Nephron (organoid): ENCODE measurements at regions not wholly inside any gene's neighbourhood (a gene's known extent, or its start where the extent isn't known, plus 50 kb on each side); places are given as distances from the start of the nearest gene placed in this dataset.

Experiments used
- H3K27ac Mint-ChIP-seq, 3 experiments: 2 replicates each; pipeline ENCODE4 v1.8.0; 2020; ENCODE audit warnings: mixed read lengths in 3 of 3, mild to moderate bottlenecking in 2 of 3, moderate library complexity in 1 of 3
- H3K27me3 Mint-ChIP-seq: 2 replicates; pipeline ENCODE4 v1.8.0; 2021; ENCODE audit warnings: low read depth, mild to moderate bottlenecking, moderate library complexity, mixed read lengths
- H3K36me3 Mint-ChIP-seq: 2 replicates; pipeline ENCODE4 v1.8.0; 2020; ENCODE audit warnings: low read depth, mixed read lengths
- H3K4me1 Mint-ChIP-seq: 2 replicates; pipeline ENCODE4 v1.8.0; 2020; ENCODE audit warnings: mixed read lengths
- H3K4me3 Mint-ChIP-seq, 3 experiments: 2 replicates each; pipeline ENCODE4 v1.8.0; 2020; ENCODE audit warnings: mild to moderate bottlenecking in 3 of 3, mixed read lengths in 3 of 3, moderate library complexity in 2 of 3
- H3K9me3 Mint-ChIP-seq: 2 replicates; pipeline ENCODE4 v1.8.0; 2020; ENCODE audit warnings: mixed read lengths
- TF ChIP-seq, protein P1 (sequence below), 3 experiments: fragments of 200-600 bp; sonication (generic); IDR thresholded peaks; one replicate each; pipeline ENCODE4 v1.5.0; 2021; ENCODE audit warnings: antibody characterized with exemption in 3 of 3; ENCODE audit not compliant: unreplicated experiment in 3 of 3

DNA sequence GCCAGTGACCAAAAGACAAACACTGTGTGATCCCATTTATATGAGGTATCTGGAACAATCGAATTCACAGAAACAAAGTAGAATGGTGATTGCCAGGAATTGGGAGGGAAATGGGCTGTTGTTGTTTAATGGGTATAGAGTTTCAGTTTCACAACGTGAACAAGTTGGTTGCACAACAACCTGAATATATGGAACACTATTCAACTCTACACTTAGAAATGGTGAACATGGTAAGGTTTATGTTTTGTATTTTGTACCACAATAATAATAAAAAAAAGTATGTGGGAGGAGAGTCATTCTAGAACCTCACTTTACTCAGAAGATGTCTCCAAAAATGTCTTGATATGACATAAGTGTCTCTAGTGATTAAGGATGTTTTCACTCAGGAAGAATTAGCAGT lies 85.2 kb upstream of the SGCE start:
- Mint-ChIP-seq H3K27me3 (no peaks in the 10 kb centered on the region), H3K36me3 (no peaks in the 10 kb centered on the region), H3K4me3 (no peak overlapping the region), H3K9me3 (no peaks in the 10 kb centered on the region), H3K4me1 (peaks cover 18% of the 10 kb centered on the region), H3K27ac (peak overlapping the region; percentile 39 to 98 (median 72))
- TF ChIP-seq, protein P1, sequence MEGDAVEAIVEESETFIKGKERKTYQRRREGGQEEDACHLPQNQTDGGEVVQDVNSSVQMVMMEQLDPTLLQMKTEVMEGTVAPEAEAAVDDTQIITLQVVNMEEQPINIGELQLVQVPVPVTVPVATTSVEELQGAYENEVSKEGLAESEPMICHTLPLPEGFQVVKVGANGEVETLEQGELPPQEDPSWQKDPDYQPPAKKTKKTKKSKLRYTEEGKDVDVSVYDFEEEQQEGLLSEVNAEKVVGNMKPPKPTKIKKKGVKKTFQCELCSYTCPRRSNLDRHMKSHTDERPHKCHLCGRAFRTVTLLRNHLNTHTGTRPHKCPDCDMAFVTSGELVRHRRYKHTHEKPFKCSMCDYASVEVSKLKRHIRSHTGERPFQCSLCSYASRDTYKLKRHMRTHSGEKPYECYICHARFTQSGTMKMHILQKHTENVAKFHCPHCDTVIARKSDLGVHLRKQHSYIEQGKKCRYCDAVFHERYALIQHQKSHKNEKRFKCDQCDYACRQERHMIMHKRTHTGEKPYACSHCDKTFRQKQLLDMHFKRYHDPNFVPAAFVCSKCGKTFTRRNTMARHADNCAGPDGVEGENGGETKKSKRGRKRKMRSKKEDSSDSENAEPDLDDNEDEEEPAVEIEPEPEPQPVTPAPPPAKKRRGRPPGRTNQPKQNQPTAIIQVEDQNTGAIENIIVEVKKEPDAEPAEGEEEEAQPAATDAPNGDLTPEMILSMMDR (IDR thresholded peaks at IDR 0.05; ENCODE audit: unreplicated experiment in 3 of 3), result no peak

DNA sequence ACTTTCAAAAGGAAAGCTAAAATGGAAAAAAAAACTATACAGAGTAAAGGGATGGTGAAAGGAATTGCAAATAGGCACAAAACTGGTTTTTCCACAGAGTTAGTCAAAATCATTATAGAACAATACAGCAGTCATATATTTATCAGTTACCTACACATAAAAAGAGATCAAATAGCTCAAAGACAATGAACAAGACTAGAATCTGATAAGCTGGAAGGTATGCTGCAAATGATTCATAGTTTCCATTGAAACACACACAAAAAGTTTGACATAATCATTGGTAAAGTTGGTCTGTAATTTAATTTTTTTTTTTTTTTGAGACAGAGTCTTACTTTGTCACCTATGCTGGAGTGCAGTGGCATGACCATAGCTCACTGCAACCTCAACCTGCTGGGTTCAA lies 92.4 kb upstream of the SGCE start:
- peaks cover 31% of the 10 kb centered on the region for H3K9me3 Mint-ChIP-seq
- H3K27me3 Mint-ChIP-seq, result no peaks in the 10 kb centered on the region
- peaks cover 11% of the 10 kb centered on the region for H3K4me1 Mint-ChIP-seq
- TF ChIP-seq, protein P1 (IDR thresholded peaks at IDR 0.05; ENCODE audit: unreplicated experiment in 3 of 3), result no peak
- H3K4me3 Mint-ChIP-seq, result no peak overlapping the region
- no peak overlapping the region for H3K27ac Mint-ChIP-seq
- H3K36me3 Mint-ChIP-seq, result peaks cover 30% of the 10 kb centered on the region

GRCh38 chr7:94760446-94761100 lies 104.6 kb upstream of the SGCE start:
- Mint-ChIP-seq H3K27ac (no peak overlapping the region), H3K36me3 (peaks cover 28% of the 10 kb centered on the region), H3K4me3 (no peak overlapping the region), H3K27me3 (no peaks in the 10 kb centered on the region), H3K9me3 (peaks cover 34% of the 10 kb centered on the region), H3K4me1 (peaks cover 12% of the 10 kb centered on the region)
- TF ChIP-seq, protein P1 (IDR thresholded peaks at IDR 0.05; ENCODE audit: unreplicated experiment in 3 of 3), result no peak

GRCh38 chr7:94761451-94761850 lies 105.5 kb upstream of the SGCE start:
- Mint-ChIP-seq H3K27ac (peak overlapping the region in 2 of 3 experiments; percentile 33 to 50), H3K4me1 (peaks cover 12% of the 10 kb centered on the region), H3K27me3 (no peaks in the 10 kb centered on the region), H3K36me3 (peaks cover 19% of the 10 kb centered on the region), H3K9me3 (peaks cover 25% of the 10 kb centered on the region), H3K4me3 (no peak overlapping the region)
- TF ChIP-seq, protein P1 (IDR thresholded peaks at IDR 0.05; ENCODE audit: unreplicated experiment in 3 of 3), result no peak

GRCh38 chr7:94763268-94763667 lies 107.3 kb upstream of the SGCE start:
- peaks cover 12% of the 10 kb centered on the region for H3K9me3 Mint-ChIP-seq
- TF ChIP-seq, protein P1 (IDR thresholded peaks at IDR 0.05; ENCODE audit: unreplicated experiment in 3 of 3), result no peak
- peaks cover 12% of the 10 kb centered on the region for H3K4me1 Mint-ChIP-seq
- no peaks in the 10 kb centered on the region for H3K27me3 Mint-ChIP-seq
- H3K4me3 Mint-ChIP-seq, result no peak overlapping the region
- H3K36me3 Mint-ChIP-seq, result peaks cover 9% of the 10 kb centered on the region
- peak overlapping the region; percentile 30 to 85 (median 85) for H3K27ac Mint-ChIP-seq

GRCh38 chr7:94769724-94770123 lies 113.8 kb upstream of the SGCE start:
- H3K36me3 Mint-ChIP-seq, result peaks cover 5% of the 10 kb centered on the region

More at GRCh38 chr7:94769724-94770123, 113.8 kb upstream of the SGCE start:
- Mint-ChIP-seq H3K4me3 (no peak overlapping the region), H3K27me3 (no peaks in the 10 kb centered on the region), H3K27ac (no peak overlapping the region), H3K4me1 (no peaks in the 10 kb centered on the region), H3K9me3 (peaks cover 6% of the 10 kb centered on the region)
- TF ChIP-seq, protein P1 (IDR thresholded peaks at IDR 0.05; ENCODE audit: unreplicated experiment in 3 of 3), result no peak
